Tibial nerve (tissue), 4 donors: ENCODE measurements at regions not wholly inside any gene's neighbourhood (a gene's known extent, or its start where the extent isn't known, plus 50 kb on each side); places are given as distances from the start of the nearest gene placed in this dataset.

Experiments
- CTCF ChIP-seq, 5 experiments: fragments of 200-600 bp in 3 of 5; fragments of 450-650 bp in 2 of 5; sonication (generic) in 3 of 5; IDR thresholded peaks; one replicate each; pipeline ENCODE4 v1.5.1; 2016 to 2019; ENCODE audit warnings: antibody characterized with exemption in 5 of 5, mild to moderate bottlenecking in 3 of 5, moderate library complexity in 2 of 5
- EP300 ChIP-seq, 2 donors: sonication (generic); formaldehyde crosslinking; IDR thresholded peaks; one replicate each; pipeline ENCODE4 v1.6.1; 2017; ENCODE audit warnings: antibody characterized with exemption in 2 of 2, mild to moderate bottlenecking in 1 of 2
- POLR2A ChIP-seq, 2 donors: fragments of 450-650 bp; IDR thresholded peaks; one replicate each; pipeline ENCODE4 v1.6.1; 2017; ENCODE audit warnings: antibody characterized with exemption in 2 of 2, mild to moderate bottlenecking in 2 of 2, moderate library complexity in 2 of 2

- TF ChIP-seq CTCF (IDR thresholded peaks at IDR 0.05) = no peak
- TF ChIP-seq EP300 (IDR thresholded peaks at IDR 0.05) = no peak
- no peak for TF ChIP-seq POLR2A (IDR thresholded peaks at IDR 0.05)
Observed at GRCh38 chr5:18050776-18051175, 416.5 kb downstream of the TAF11L14 start.
